ENCODE measurements at regions not wholly inside any gene's neighbourhood (a gene's known extent, or its start where the extent isn't known, plus 50 kb on each side); places are given as distances from the start of the nearest gene placed in this dataset.

GRCh38 chr3:43870844-43871626 is 180.3 kb downstream of the ABHD5 start:
- H3K4me2 ChIP-seq (ENCODE audit: extremely low read depth, insufficient read depth, low read length), result no peak overlapping the region
- peaks cover 35% of the 10 kb centered on the region for H3K4me1 ChIP-seq (ENCODE audit: control insufficient read depth, extremely low read depth, insufficient read depth, low read length)
- no peak overlapping the region for H2AFZ ChIP-seq (ENCODE audit: low read length)
- H4K20me1 ChIP-seq (ENCODE audit: control insufficient read depth, extremely low read depth, insufficient read depth, low read length), result no peaks in the 10 kb centered on the region
- no peaks in the 10 kb centered on the region for H3K27me3 ChIP-seq (ENCODE audit: control insufficient read depth, insufficient read depth, low read length)
- no peak overlapping the region for H3K27ac ChIP-seq (ENCODE audit: insufficient read depth, low read length)
- no peak overlapping the region for H3K9ac ChIP-seq (ENCODE audit: insufficient read depth, low read length)
- DNase-seq (ENCODE audit: low read depth in 2 of 2), result peak in 1 of 2 donors; percentile 18
- no peak for TF ChIP-seq CTCF (conservative IDR thresholded peaks at IDR 0.05 in 1 of 2, IDR thresholded peaks at IDR 0.05 in 1 of 2; ENCODE audit: low read depth in 1 of 2, low read length in 2 of 2)
- no peak for TF ChIP-seq EZH2 (IDR thresholded peaks at IDR 0.05; ENCODE audit: low read length, missing control alignments)
- H3K9me3 ChIP-seq (ENCODE audit: control insufficient read depth, insufficient read depth, low read depth, low read length), result no peaks in the 10 kb centered on the region
- no peak overlapping the region for H3K4me3 ChIP-seq (replicated peaks in 1 of 4; ENCODE audit: control extremely low read depth in 1 of 4, insufficient read depth in 1 of 4, low read depth in 3 of 4, low read length in 4 of 4)
- no peaks in the 10 kb centered on the region for H3K79me2 ChIP-seq (ENCODE audit: control insufficient read depth, insufficient read depth, low read length)
- no peaks in the 10 kb centered on the region for H3K36me3 ChIP-seq (ENCODE audit: control insufficient read depth, insufficient read depth, low read length)

GRCh38 chr3:43871627-43872245 is 181.0 kb downstream of the ABHD5 start:
- Histone ChIP-seq H3K4me1 (ENCODE audit: control insufficient read depth, extremely low read depth, insufficient read depth, low read length) (peaks cover 28% of the 10 kb centered on the region), H4K20me1 (ENCODE audit: control insufficient read depth, extremely low read depth, insufficient read depth, low read length) (no peaks in the 10 kb centered on the region), H3K36me3 (ENCODE audit: control insufficient read depth, insufficient read depth, low read length) (no peaks in the 10 kb centered on the region), H2AFZ (ENCODE audit: low read length) (peak overlapping the region; percentile 25), H3K79me2 (ENCODE audit: control insufficient read depth, insufficient read depth, low read length) (no peaks in the 10 kb centered on the region), H3K27ac (ENCODE audit: insufficient read depth, low read length) (peak overlapping the region; percentile 59), H3K9ac (ENCODE audit: insufficient read depth, low read length) (no peak overlapping the region), H3K4me2 (ENCODE audit: extremely low read depth, insufficient read depth, low read length) (peak overlapping the region; percentile 4), H3K4me3 (replicated peaks in 1 of 4; ENCODE audit: control extremely low read depth in 1 of 4, insufficient read depth in 1 of 4, low read depth in 3 of 4, low read length in 4 of 4) (no peak overlapping the region), H3K9me3 (ENCODE audit: control insufficient read depth, insufficient read depth, low read depth, low read length) (no peaks in the 10 kb centered on the region), H3K27me3 (ENCODE audit: control insufficient read depth, insufficient read depth, low read length) (no peaks in the 10 kb centered on the region)
- TF ChIP-seq EZH2 (IDR thresholded peaks at IDR 0.05; ENCODE audit: low read length, missing control alignments) (no peak), CTCF (conservative IDR thresholded peaks at IDR 0.05 in 1 of 2, IDR thresholded peaks at IDR 0.05 in 1 of 2; ENCODE audit: low read depth in 1 of 2, low read length in 2 of 2) (no peak)
- DNase-seq (ENCODE audit: low read depth in 2 of 2), result no peak

GRCh38 chr3:43872301-43872700 is 181.6 kb downstream of the ABHD5 start:
- H3K4me2 ChIP-seq (ENCODE audit: extremely low read depth, insufficient read depth, low read length), result peak overlapping the region; percentile 4
- H3K27ac ChIP-seq (ENCODE audit: insufficient read depth, low read length), result peak overlapping the region; percentile 59
- H3K9ac ChIP-seq (ENCODE audit: insufficient read depth, low read length), result no peak overlapping the region
- H3K27me3 ChIP-seq (ENCODE audit: control insufficient read depth, insufficient read depth, low read length), result no peaks in the 10 kb centered on the region
- H3K79me2 ChIP-seq (ENCODE audit: control insufficient read depth, insufficient read depth, low read length), result no peaks in the 10 kb centered on the region
- peaks cover 25% of the 10 kb centered on the region for H3K4me1 ChIP-seq (ENCODE audit: control insufficient read depth, extremely low read depth, insufficient read depth, low read length)
- H3K36me3 ChIP-seq (ENCODE audit: control insufficient read depth, insufficient read depth, low read length), result no peaks in the 10 kb centered on the region
- TF ChIP-seq EZH2 (IDR thresholded peaks at IDR 0.05; ENCODE audit: low read length, missing control alignments) (no peak), CTCF (conservative IDR thresholded peaks at IDR 0.05 in 1 of 2, IDR thresholded peaks at IDR 0.05 in 1 of 2; ENCODE audit: low read depth in 1 of 2, low read length in 2 of 2) (no peak)
- H2AFZ ChIP-seq (ENCODE audit: low read length), result peak overlapping the region; percentile 20
- peak; percentile 60 to 90 for DNase-seq (ENCODE audit: low read depth in 2 of 2)
- no peak overlapping the region for H3K4me3 ChIP-seq (replicated peaks in 1 of 4; ENCODE audit: control extremely low read depth in 1 of 4, insufficient read depth in 1 of 4, low read depth in 3 of 4, low read length in 4 of 4)
- H4K20me1 ChIP-seq (ENCODE audit: control insufficient read depth, extremely low read depth, insufficient read depth, low read length), result no peaks in the 10 kb centered on the region
- H3K9me3 ChIP-seq (ENCODE audit: control insufficient read depth, insufficient read depth, low read depth, low read length), result no peaks in the 10 kb centered on the region

Measured in fibroblast of lung (primary cell).